ENCODE measurements at regions not wholly inside any gene's neighbourhood (a gene's known extent, or its start where the extent isn't known, plus 50 kb on each side); places are given as distances from the start of the nearest gene placed in this dataset.
A peak's percentile ranks its signal among the peaks of the same experiment; 100 is the strongest.

- intact Hi-C loops (cut with DNase I; ENCODE audit: low total_unique reads): no loop called here
- TF ChIP-seq POLR2A (IDR thresholded peaks at IDR 0.05) (no peak), POLR2AphosphoS5 (IDR thresholded peaks at IDR 0.05) (no peak), EP300 (IDR thresholded peaks at IDR 0.05) (no peak), CTCF (IDR thresholded peaks at IDR 0.05) (no peak)
- 70 to 79% (median 74%) methylated on average over 5 of the region's 5 CpGs for WGBS, 5 donors
These were observed 123.9 kb upstream of the GRM7 start for GRCh38 chr3:6736836-6737629.

GRCh38 chr3:6737630-6738029 is 123.3 kb upstream of the GRM7 start:
- Histone ChIP-seq H3K9me3 (no peaks in the 10 kb centered on the region), H3K36me3 (no peaks in the 10 kb centered on the region), H3K4me3 (no peak overlapping the region), H3K4me1 (no peaks in the 10 kb centered on the region), H3K27ac (no peak overlapping the region), H3K27me3 (no peaks in the 10 kb centered on the region)
- TF ChIP-seq POLR2A (IDR thresholded peaks at IDR 0.05) (no peak), EP300 (IDR thresholded peaks at IDR 0.05) (no peak), POLR2AphosphoS5 (IDR thresholded peaks at IDR 0.05) (no peak), CTCF (IDR thresholded peaks at IDR 0.05) (no peak)
- no peak for DNase-seq
- intact Hi-C loops (cut with DNase I; ENCODE audit: low total_unique reads): no loop called here
- WGBS, 5 donors: 85 to 94% (median 93%) methylated on average over 2 of the region's 2 CpGs

More at GRCh38 chr3:6736836-6737629, 123.9 kb upstream of the GRM7 start:
- Histone ChIP-seq H3K4me1 (no peaks in the 10 kb centered on the region), H3K36me3 (no peaks in the 10 kb centered on the region), H3K4me3 (no peak overlapping the region), H3K27me3 (no peaks in the 10 kb centered on the region), H3K27ac (no peak overlapping the region), H3K9me3 (no peaks in the 10 kb centered on the region)
- peak in 1 of 2 donors; percentile 13 for DNase-seq

GRCh38 chr3:6739288-6739687 is 121.6 kb upstream of the GRM7 start:
- intact Hi-C loops (cut with DNase I; ENCODE audit: low total_unique reads): no loop called here
- H3K4me1 ChIP-seq: no peaks in the 10 kb centered on the region
- H3K27me3 ChIP-seq: no peaks in the 10 kb centered on the region
- H3K27ac ChIP-seq: no peak overlapping the region
- no peak for DNase-seq
- 34 to 50% (median 42%) methylated on average over 3 of the region's 3 CpGs for WGBS, 5 donors
- no peak for TF ChIP-seq POLR2AphosphoS5 (IDR thresholded peaks at IDR 0.05)
- no peak for TF ChIP-seq EP300 (IDR thresholded peaks at IDR 0.05)
- TF ChIP-seq POLR2A (IDR thresholded peaks at IDR 0.05): no peak
- no peak for TF ChIP-seq CTCF (IDR thresholded peaks at IDR 0.05)
- H3K36me3 ChIP-seq: no peaks in the 10 kb centered on the region
- no peaks in the 10 kb centered on the region for H3K9me3 ChIP-seq
- no peak overlapping the region for H3K4me3 ChIP-seq

- H3K27me3 ChIP-seq: no peaks in the 10 kb centered on the region
- H3K4me3 ChIP-seq: no peak overlapping the region
- no peaks in the 10 kb centered on the region for H3K4me1 ChIP-seq
- no peak for TF ChIP-seq POLR2AphosphoS5 (IDR thresholded peaks at IDR 0.05)
- TF ChIP-seq CTCF (IDR thresholded peaks at IDR 0.05): no peak
- TF ChIP-seq EP300 (IDR thresholded peaks at IDR 0.05): no peak
- no peak for TF ChIP-seq POLR2A (IDR thresholded peaks at IDR 0.05)
- no peak overlapping the region for H3K27ac ChIP-seq
- WGBS, 5 donors: 78 to 88% (median 79%) methylated on average over 7 of the region's 7 CpGs
- H3K36me3 ChIP-seq: no peaks in the 10 kb centered on the region
- intact Hi-C loops (cut with DNase I; ENCODE audit: low total_unique reads): no loop called here
- no peaks in the 10 kb centered on the region for H3K9me3 ChIP-seq
- DNase-seq: no peak
These were observed 117.7 kb upstream of the GRM7 start for GRCh38 chr3:6743067-6743720.

Measured in stomach (tissue), 8 donors.